IPS DF 6.9 (cell line): ENCODE measurements at regions not wholly inside any gene's neighbourhood (a gene's known extent, or its start where the extent isn't known, plus 50 kb on each side); places are given as distances from the start of the nearest gene placed in this dataset.
"Not testable (repeated sequence)": the region's sequence is repeated elsewhere in the genome, so short reads cannot be mapped to it uniquely, and the experiment has no call there.

Experiments
- DNase-seq: peaks from one replicate; pipeline ENCODE4 v3.0.0-alpha.2; 2013; ENCODE audit warnings: low read depth, low spot score
- H3K27ac ChIP-seq: one replicate; pipeline ENCODE4 v1.5.1; 2013; ENCODE audit warnings: low read length, control low read depth
- H3K27me3 ChIP-seq: 2 replicates; pipeline ENCODE4 v1.6.1; 2013; ENCODE audit warnings: mild to moderate bottlenecking, low read length; ENCODE audit not compliant: control insufficient read depth, insufficient read depth
- H3K36me3 ChIP-seq: 2 replicates; pipeline ENCODE4 v1.6.1; 2013; ENCODE audit warnings: low read length; ENCODE audit not compliant: control insufficient read depth, insufficient read depth
- H3K4me1 ChIP-seq: 2 replicates; pipeline ENCODE4 v1.6.1; 2013; ENCODE audit warnings: low read length; ENCODE audit not compliant: control insufficient read depth, insufficient read depth
- H3K4me3 ChIP-seq: 2 replicates; pipeline ENCODE4 v1.5.1; 2013; ENCODE audit warnings: mild to moderate bottlenecking, low read length
- H3K9me3 ChIP-seq: 2 replicates; pipeline ENCODE4 v1.6.1; 2013; ENCODE audit warnings: low read length, inconsistent platforms; ENCODE audit not compliant: control insufficient read depth, insufficient read depth
- WGBS: extraction: QIAGEN DNeasy Blood & Tissue Kit; methylation state at CpG from one replicate; pipeline ENCODE4 v1.1.7; 2013; ENCODE audit warnings: mixed read lengths, missing lambda C conversion rate; ENCODE audit not compliant: insufficient read length, insufficient coverage; 5-methylcytosine and 5-hydroxymethylcytosine counted together

DNA sequence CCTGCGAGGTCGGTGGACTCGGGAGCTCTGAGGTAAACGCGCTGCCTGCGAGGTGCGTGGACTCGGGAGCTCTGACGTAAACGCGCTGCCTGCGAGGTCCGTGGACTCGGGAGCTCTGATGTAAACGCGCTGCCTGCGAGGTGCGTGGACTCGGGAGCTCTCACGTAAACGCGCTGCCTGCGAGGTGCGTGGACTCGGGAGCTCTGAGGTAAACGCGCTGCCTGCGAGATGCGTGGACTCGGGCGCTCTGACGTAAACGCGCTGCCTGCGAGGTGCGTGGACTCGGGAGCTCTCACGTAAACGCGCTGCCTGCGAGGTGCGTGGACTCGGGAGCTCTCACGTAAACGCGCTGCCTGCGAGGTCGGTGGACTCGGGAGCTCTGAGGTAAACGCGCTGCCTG lies 81.8 kb upstream of the SNTG2 start:
- H3K36me3 ChIP-seq, H3K27me3 ChIP-seq, H3K4me3 ChIP-seq, H3K27ac ChIP-seq, H3K4me1 ChIP-seq, DNase-seq, H3K9me3 ChIP-seq: not testable (repeated sequence)
- no CpG with 5 or more reads among the region's 51 CpGs for WGBS

DNA sequence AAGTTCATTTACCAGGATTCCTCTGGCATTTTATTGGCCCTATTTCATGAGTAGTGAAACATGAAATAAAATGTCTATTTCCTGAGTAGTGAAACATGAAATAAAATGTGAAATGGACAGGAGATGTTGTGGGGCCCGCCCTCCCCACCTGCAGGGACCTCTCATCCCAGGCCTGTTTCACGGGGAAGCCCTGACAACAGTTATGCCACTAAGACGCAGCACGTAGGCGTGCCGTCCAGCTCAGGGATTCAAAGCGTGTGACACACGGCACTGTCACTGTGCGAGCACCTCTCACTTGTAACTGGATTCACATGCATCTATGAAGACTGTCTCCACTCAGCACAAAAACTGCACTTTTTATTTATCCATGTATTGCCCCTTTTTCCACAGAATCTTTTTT lies 83.4 kb upstream of the SNTG2 start:
- no peak overlapping the region for H3K27ac ChIP-seq
- H3K4me3 ChIP-seq = no peak overlapping the region
- no peaks in the 10 kb centered on the region for H3K27me3 ChIP-seq
- H3K9me3 ChIP-seq = no peaks in the 10 kb centered on the region
- WGBS = no CpG with 5 or more reads among the region's 9 CpGs
- DNase-seq = no peak
- H3K4me1 ChIP-seq = peaks cover 4% of the 10 kb centered on the region; the same call in 1 of the 2 replicates
- H3K36me3 ChIP-seq = no peaks in the 10 kb centered on the region; the same call in 1 of the 2 replicates

DNA sequence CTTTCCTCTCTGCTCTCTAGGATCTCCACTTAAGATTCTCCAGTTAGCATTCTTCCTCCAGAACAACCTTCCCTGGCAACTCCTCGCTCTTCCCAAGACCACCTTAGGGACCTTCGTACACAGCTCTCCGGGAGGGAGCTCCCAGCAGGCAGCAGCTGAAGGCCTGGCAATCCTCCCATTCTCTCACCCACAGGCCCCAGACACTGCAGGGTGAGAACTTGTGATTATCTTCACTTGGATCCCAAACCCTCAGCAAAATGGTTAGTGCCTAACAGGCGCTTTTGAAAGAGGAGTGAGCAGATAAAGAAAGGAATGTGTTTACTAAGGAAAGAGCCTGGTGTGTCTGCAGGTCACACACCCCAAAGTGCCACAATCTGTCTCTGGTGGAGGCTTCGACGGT lies 83.8 kb upstream of the SNTG2 start:
- H3K4me1 ChIP-seq = peaks cover 4% of the 10 kb centered on the region; the same call in 1 of the 2 replicates
- DNase-seq = no peak
- H3K9me3 ChIP-seq = no peaks in the 10 kb centered on the region
- H3K27ac ChIP-seq = no peak overlapping the region
- no CpG with 5 or more reads among the region's 6 CpGs for WGBS
- no peak overlapping the region for H3K4me3 ChIP-seq
- H3K36me3 ChIP-seq = no peaks in the 10 kb centered on the region; the same call in 1 of the 2 replicates
- H3K27me3 ChIP-seq = no peaks in the 10 kb centered on the region

DNA sequence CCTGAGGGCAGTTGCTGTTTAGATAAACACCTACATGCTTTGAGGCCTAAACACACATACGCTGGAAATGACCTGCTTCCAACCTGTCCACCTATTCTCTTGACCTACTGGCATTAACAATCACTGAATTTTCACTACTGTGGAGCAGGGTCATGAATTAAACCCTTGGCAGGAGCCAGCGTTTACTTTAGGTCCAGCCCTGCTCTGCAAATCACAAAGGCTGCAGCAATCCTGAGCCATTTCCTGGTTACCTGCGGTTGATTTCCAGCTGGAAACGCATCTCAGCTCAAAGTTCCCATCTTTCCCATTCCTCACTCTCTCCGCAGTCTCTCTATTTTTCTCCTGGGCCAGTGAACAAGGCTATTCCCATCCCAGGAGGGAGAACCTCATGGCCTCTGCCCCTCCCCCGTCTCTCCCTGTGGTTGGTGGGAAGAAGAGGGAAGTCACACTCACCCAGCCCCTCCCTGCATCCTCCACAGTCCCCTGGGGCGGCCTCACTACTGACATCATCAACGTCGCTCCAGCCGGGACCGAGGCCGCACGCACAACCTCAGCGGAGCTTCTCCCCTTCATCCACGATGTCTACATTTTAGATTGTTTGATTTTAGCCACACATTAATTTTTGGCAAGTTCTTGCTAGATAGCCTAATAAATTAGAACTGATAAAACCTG lies 84.5 kb upstream of the SNTG2 start:
- H3K4me1 ChIP-seq = peaks cover 4% of the 10 kb centered on the region; the same call in 1 of the 2 replicates
- no CpG with 5 or more reads among the region's 15 CpGs for whole genome bisulfite sequencing
- no peak for DNase-seq
- no peak overlapping the region for H3K4me3 ChIP-seq
- H3K27ac ChIP-seq = no peak overlapping the region
- H3K9me3 ChIP-seq = no peaks in the 10 kb centered on the region
- no peaks in the 10 kb centered on the region for H3K36me3 ChIP-seq
- H3K27me3 ChIP-seq = no peaks in the 10 kb centered on the region

DNA sequence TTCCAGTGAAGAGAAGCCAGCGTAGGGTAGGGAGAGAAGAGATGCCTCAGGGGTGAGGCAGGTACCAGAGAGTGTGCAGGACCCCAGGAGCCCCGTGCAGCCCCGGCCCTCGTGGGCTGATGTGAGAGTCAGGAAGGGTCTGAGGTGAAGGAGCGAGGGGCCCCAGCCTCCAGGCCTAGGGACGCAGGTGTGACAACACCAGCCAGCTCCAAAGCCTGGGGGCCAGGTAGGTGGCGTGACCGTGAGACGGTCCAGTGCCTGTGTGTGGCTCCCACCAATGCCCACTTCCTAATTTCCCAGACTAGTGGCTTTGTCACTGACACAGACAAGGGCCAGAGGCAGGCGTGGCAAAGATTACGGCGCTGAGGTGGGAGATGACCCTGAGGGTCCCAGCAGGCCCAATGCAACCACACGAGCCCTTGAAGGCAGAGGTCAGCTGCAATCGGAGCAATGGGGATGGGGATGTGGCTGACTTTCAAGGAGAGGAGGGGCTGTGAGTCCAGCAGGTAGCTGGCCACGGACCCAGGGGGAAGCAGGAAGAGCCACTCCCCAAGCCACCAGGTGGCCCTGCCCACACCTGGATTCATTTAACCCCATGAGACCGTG lies 86.0 kb upstream of the SNTG2 start:
- Histone ChIP-seq H3K27ac (no peak overlapping the region), H3K4me3 (no peak overlapping the region), H3K36me3 (no peaks in the 10 kb centered on the region), H3K27me3 (no peaks in the 10 kb centered on the region), H3K4me1 (peaks cover 4% of the 10 kb centered on the region; the same call in 1 of the 2 replicates), H3K9me3 (no peaks in the 10 kb centered on the region)
- no CpG with 5 or more reads among the region's 16 CpGs for WGBS
- no peak for DNase-seq

DNA sequence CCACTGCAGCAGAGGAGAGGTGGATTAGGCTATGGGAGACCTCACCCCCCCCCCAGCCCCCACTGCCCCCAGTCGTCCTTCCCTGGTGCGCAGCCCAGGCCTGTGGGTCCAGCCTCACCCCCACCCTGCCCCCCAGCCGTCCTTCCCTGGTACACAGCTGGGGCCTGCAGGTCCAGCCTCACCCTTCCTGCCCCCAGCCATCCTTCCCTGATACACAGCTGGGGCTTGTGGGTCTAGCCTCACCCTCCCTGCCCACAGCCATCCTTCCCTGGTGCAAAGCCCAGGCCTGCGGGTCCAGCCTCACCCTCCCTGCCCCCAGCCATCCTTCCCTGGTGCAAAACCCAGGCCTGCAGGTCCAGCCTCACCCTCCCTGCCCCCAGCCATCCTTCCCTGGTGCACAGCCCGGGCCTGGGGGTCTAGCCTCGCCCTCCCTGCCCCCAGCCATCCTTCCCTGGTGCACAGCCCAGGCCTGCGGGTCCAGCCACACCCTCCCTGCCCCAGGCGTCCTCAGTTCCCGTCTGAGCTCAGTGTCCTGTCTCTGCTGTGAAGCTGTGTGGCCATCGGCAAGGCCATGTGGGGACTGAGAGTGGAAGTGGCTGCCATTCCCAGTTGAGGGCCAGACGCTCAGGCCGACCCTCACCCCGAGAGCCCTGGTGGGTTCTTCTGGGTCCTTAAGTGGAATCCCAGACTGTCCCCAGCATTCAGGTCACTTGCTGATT lies 86.8 kb upstream of the SNTG2 start:
- no peaks in the 10 kb centered on the region for H3K27me3 ChIP-seq
- H3K36me3 ChIP-seq = no peaks in the 10 kb centered on the region
- no peaks in the 10 kb centered on the region for H3K9me3 ChIP-seq
- WGBS = no CpG with 5 or more reads among the region's 13 CpGs
- no peak for DNase-seq
- H3K4me3 ChIP-seq = no peak overlapping the region
- H3K4me1 ChIP-seq = peaks cover 4% of the 10 kb centered on the region; the same call in 1 of the 2 replicates
- no peak overlapping the region for H3K27ac ChIP-seq

DNA sequence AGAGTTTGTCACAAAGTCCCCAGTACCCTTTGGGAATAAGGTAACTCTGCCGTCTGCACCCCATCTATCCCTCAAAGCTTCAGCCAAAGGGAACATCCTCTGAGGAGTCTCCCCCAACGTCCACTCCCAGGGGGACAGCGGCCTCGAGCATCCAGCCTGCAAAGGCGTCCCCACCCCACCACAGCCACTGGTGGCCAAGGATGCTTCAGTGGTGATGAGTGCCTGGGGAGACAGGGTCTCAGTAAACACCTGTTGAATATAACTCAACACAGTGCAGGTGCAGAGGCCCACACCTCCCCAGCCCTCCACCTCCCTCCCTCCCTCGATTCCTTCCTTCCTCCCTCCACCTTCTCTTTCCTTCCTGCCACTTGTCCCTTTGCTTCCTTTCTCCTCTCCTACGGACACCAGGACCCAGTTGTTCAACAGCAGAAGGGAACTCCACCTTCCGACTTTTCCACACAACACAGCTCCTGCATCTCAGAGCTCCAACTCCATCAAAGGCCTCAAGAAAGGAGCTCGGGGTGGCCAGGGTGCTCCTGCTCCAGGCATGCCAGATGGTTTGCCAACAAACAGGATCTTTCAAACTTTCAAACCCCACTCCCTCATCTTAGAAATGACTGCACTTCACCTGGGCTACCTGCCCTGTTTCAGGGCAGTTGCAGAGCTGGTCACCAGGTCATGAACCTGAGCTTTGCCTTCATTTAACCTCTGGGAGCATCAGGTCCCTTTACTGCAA lies 87.8 kb upstream of the SNTG2 start:
- H3K27ac ChIP-seq = no peak overlapping the region

DNA sequence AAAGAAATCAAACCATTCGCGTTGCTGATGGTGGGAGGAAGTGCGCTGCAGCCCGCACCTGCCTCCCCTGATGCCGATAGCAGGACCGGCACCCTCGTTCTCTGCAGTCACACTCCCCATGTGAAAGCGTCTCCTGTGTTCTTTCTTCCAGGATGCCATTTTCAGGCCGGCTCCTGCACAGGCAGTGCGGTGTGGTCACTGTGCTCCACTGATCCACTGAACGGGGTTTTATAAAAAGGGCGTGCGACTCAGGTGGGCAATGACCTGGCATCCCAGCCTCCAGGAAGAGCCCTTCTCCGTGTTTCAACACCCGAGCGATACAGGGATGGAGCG lies 88.3 kb upstream of the SNTG2 start:
- H3K27me3 ChIP-seq = no peaks in the 10 kb centered on the region
- no peak overlapping the region for H3K27ac ChIP-seq
- WGBS = no CpG with 5 or more reads among the region's 17 CpGs
- H3K36me3 ChIP-seq = no peaks in the 10 kb centered on the region
- DNase-seq = no peak
- no peak overlapping the region for H3K4me3 ChIP-seq
- H3K4me1 ChIP-seq = peaks cover 4% of the 10 kb centered on the region; the same call in 1 of the 2 replicates
- H3K9me3 ChIP-seq = no peaks in the 10 kb centered on the region

More for the DNA sequence above, 87.8 kb upstream of the SNTG2 start:
- peaks cover 4% of the 10 kb centered on the region; the same call in 1 of the 2 replicates for H3K4me1 ChIP-seq
- no peaks in the 10 kb centered on the region for H3K9me3 ChIP-seq
- H3K27me3 ChIP-seq = no peaks in the 10 kb centered on the region
- H3K36me3 ChIP-seq = no peaks in the 10 kb centered on the region
- no CpG with 5 or more reads among the region's 9 CpGs for WGBS
- H3K4me3 ChIP-seq = no peak overlapping the region
- no peak for DNase-seq

DNA sequence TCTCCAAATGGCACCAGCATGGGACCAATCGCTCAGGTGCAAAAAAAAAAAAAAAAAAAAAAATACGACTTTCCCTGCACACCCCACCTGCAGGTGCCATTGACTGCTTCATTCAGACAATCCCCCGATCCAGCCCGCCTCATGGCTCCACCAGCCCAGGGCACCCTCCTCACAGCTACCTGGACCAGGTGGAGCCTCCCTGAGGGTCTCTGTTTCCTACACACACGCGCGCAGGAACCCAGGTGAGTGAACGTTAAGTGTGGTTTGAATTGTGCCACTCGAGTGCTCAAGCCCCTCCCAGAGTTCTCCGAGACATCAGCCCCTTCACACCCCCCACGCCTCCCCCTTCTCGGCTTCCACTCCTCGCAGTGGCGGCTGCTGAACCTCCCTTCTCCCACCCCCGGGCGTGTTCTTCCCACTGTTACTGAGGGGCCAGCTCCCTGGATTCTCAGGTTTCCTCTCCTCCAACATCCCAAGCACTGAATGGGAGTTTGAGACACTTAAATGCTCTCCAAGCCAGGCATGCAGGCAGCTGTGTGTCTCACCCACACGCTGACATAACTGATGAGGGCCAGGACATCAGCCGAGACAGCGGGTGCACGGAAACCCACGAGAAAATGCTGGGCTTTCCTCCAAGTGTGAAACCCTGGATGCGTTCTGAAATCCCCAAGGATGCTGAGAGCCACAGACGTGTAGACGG lies 88.8 kb upstream of the SNTG2 start:
- peaks cover 4% of the 10 kb centered on the region; the same call in 1 of the 2 replicates for H3K4me1 ChIP-seq
- H3K27me3 ChIP-seq = no peaks in the 10 kb centered on the region
- no peaks in the 10 kb centered on the region for H3K9me3 ChIP-seq
- H3K36me3 ChIP-seq = no peaks in the 10 kb centered on the region
- WGBS = no CpG with 5 or more reads among the region's 24 CpGs
- no peak for DNase-seq
- no peak overlapping the region for H3K27ac ChIP-seq
- H3K4me3 ChIP-seq = no peak overlapping the region
